Hepatocyte (in vitro differentiated cells): ENCODE measurements at regions not wholly inside any gene's neighbourhood (a gene's known extent, or its start where the extent isn't known, plus 50 kb on each side); places are given as distances from the start of the nearest gene placed in this dataset.

ENCODE experiments used
- EZH2 ChIP-seq: fragments of 200-600 bp; sonication (generic); IDR thresholded peaks from 2 replicates; pipeline ENCODE4 v1.6.1; 2016; ENCODE audit warnings: antibody characterized with exemption, mild to moderate bottlenecking, borderline replicate concordance
- TF ChIP-seq, protein P1 (sequence below): fragments of 200-600 bp; sonication (generic); IDR thresholded peaks from 2 replicates; pipeline ENCODE4 v1.5.1; 2016; ENCODE audit warnings: antibody characterized with exemption, mild to moderate bottlenecking; ENCODE audit not compliant: poor library complexity

DNA sequence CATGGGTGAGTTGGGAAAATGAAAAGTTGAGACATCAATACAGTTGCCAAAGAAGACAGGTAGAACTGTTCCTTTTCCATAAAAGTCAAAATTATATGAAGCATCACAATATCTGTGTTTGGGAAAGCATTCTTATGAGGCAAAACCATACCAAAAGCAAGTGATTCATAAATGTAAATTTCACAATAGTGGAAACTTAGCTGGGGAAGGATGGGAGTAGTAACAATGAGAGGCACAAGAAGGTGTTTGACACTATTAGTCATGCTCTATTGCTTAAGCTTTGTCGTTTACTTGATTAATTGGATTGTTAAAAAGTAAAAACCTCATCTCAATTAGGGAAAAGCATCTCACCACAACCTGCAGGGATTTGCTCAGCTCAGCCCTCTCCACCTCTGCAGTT, 240.2 kb downstream of the C7orf25 start:
- TF ChIP-seq, protein P1, sequence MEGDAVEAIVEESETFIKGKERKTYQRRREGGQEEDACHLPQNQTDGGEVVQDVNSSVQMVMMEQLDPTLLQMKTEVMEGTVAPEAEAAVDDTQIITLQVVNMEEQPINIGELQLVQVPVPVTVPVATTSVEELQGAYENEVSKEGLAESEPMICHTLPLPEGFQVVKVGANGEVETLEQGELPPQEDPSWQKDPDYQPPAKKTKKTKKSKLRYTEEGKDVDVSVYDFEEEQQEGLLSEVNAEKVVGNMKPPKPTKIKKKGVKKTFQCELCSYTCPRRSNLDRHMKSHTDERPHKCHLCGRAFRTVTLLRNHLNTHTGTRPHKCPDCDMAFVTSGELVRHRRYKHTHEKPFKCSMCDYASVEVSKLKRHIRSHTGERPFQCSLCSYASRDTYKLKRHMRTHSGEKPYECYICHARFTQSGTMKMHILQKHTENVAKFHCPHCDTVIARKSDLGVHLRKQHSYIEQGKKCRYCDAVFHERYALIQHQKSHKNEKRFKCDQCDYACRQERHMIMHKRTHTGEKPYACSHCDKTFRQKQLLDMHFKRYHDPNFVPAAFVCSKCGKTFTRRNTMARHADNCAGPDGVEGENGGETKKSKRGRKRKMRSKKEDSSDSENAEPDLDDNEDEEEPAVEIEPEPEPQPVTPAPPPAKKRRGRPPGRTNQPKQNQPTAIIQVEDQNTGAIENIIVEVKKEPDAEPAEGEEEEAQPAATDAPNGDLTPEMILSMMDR, result no peak
- no peak for TF ChIP-seq EZH2
